IPS DF 6.9 (cell line): ENCODE measurements at regions not wholly inside any gene's neighbourhood (a gene's known extent, or its start where the extent isn't known, plus 50 kb on each side); places are given as distances from the start of the nearest gene placed in this dataset.

Source experiments
- DNase-seq: peaks from one replicate; pipeline ENCODE4 v3.0.0-alpha.2; 2013; ENCODE audit warnings: low read depth, low spot score
- H3K27ac ChIP-seq: one replicate; pipeline ENCODE4 v1.5.1; 2013; ENCODE audit warnings: low read length, control low read depth
- H3K27me3 ChIP-seq: 2 replicates; pipeline ENCODE4 v1.6.1; 2013; ENCODE audit warnings: mild to moderate bottlenecking, low read length; ENCODE audit not compliant: control insufficient read depth, insufficient read depth
- H3K36me3 ChIP-seq: 2 replicates; pipeline ENCODE4 v1.6.1; 2013; ENCODE audit warnings: low read length; ENCODE audit not compliant: control insufficient read depth, insufficient read depth
- H3K4me1 ChIP-seq: 2 replicates; pipeline ENCODE4 v1.6.1; 2013; ENCODE audit warnings: low read length; ENCODE audit not compliant: control insufficient read depth, insufficient read depth
- H3K4me3 ChIP-seq: 2 replicates; pipeline ENCODE4 v1.5.1; 2013; ENCODE audit warnings: mild to moderate bottlenecking, low read length
- H3K9me3 ChIP-seq: 2 replicates; pipeline ENCODE4 v1.6.1; 2013; ENCODE audit warnings: low read length, inconsistent platforms; ENCODE audit not compliant: control insufficient read depth, insufficient read depth
- WGBS: extraction: QIAGEN DNeasy Blood & Tissue Kit; methylation state at CpG from one replicate; pipeline ENCODE4 v1.1.7; 2013; ENCODE audit warnings: mixed read lengths, missing lambda C conversion rate; ENCODE audit not compliant: insufficient read length, insufficient coverage; 5-methylcytosine and 5-hydroxymethylcytosine counted together

DNA sequence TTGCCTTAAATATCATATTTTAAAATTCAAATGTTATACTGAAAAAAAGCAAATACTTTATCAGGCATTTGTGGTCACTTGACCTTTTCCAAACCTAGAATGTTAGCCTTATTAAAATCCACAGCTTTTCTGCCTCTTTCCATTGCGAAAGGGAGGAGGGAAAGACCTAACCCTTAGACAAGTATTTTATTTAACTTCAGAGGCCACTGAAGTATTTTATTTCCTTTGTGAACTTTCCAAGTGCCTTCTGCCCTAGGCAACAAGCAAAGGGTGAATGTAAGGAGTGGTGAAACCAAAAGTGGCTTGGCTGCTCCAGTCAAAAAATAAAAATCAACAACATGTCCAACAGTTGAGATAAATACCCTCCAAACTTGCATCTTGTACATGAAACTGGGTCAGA lies 376.1 kb downstream of the EFNA5 start:
- Histone ChIP-seq H3K4me1 (0 out of 2 replicates have a peak, but pooled peaks cover 1% of the 10 kb centered on the region), H3K27me3 (no peaks in the 10 kb centered on the region), H3K9me3 (no peaks in the 10 kb centered on the region), H3K27ac (no peak overlapping the region), H3K36me3 (no peaks in the 10 kb centered on the region), H3K4me3 (no peak overlapping the region)
- no peak for DNase-seq
- WGBS: no CpG with 5 or more reads among the region's 1 CpG

- Histone ChIP-seq H3K27me3 (no peaks in the 10 kb centered on the region), H3K27ac (no peak overlapping the region), H3K4me1 (0 out of 2 replicates have a peak, but pooled peaks cover 1% of the 10 kb centered on the region), H3K4me3 (no peak overlapping the region), H3K36me3 (no peaks in the 10 kb centered on the region), H3K9me3 (no peaks in the 10 kb centered on the region)
- no peak for DNase-seq
Observed at GRCh38 chr5:107294211-107294550, 376.6 kb downstream of the EFNA5 start.

DNA sequence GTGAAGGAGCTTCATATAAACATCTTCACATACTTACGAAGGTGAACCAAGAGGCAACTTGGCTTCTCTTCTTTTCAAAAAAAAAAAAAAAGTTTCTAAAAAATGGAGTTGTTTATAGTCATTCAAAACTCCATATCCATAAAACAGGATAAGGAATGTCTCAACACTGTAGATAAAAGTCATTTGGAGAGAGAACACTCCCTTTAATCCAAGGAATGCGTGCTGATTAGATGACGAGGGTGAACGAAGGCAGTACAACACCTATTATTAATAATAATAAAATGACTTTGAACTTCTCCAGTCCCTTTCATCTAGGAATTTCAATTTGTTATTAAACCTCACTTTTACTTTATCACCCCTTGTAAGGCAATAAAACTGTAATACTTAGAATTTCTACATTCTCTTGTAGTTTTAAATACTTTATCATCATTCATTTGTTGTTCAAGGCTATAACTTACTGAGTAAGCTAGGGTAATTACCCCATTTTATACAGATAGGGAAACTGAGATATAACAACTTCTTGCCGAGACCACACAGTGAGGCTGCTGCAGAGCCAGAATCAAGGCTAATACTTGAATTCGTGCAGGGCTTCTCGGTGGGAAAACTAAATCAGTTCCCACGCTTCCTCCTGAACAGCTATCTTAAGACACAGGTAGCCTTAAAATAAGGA lies 377.1 kb downstream of the EFNA5 start:
- no peaks in the 10 kb centered on the region for H3K9me3 ChIP-seq

DNA sequence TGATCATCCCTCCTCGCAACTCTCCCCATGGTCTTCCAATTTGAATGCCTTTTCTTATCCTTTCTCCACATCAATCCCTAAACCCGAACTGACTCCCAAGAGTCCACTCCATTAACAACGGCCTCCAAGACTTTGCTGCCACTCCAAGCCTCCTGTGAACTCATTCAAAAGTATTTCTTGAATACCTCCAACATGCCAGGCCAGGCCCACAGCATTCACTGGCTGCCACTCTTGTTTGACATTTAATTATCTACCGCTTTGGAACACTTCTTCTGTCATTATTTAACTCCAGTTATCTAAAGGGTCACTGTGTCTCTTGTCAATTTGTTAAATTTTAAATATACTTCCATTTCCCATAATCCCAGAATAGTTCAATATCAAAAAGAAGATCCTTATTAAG lies 378.9 kb downstream of the EFNA5 start:
- 100% methylated on average over 1 of the region's 4 CpGs for WGBS
- Histone ChIP-seq H3K27ac (no peak overlapping the region), H3K4me1 (0 out of 2 replicates have a peak, but pooled peaks cover 1% of the 10 kb centered on the region), H3K27me3 (no peaks in the 10 kb centered on the region), H3K9me3 (no peaks in the 10 kb centered on the region), H3K4me3 (no peak overlapping the region), H3K36me3 (no peaks in the 10 kb centered on the region)
- no peak for DNase-seq

More for the DNA sequence above, 377.1 kb downstream of the EFNA5 start:
- DNase-seq: no peak
- no CpG with 5 or more reads among the region's 8 CpGs for WGBS
- Histone ChIP-seq H3K27ac (no peak overlapping the region), H3K36me3 (no peaks in the 10 kb centered on the region), H3K27me3 (no peaks in the 10 kb centered on the region), H3K4me1 (0 out of 2 replicates have a peak, but pooled peaks cover 1% of the 10 kb centered on the region), H3K4me3 (no peak overlapping the region)

DNA sequence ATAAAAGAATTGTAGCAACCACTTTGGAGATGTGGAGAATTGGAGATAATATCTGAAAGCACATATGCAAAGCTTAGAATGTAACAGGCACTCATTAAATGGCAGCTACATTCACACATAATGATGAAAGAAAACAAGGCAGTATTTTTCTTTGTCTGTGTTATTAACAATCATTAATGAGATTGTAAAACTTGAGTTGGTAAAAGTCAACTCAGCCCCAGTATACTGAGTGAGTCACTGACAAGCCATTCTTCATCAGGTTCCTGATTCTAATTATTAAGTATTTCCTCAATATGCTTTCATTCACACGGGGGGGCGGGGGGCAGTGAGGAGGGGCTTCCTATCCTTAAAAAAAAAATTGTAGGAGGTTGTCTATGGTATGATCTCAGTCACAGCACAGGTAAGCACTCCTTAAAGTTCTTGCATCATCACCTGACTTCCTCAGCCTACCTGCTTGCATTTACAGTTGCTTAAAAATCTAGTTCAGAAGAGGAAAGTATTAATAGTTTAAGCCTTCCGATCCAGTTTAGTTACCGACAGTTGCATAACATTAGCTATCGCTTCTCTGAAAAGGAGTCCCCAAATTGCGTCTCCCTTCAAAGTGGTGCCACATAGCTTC lies 379.8 kb downstream of the EFNA5 start:
- Histone ChIP-seq H3K27ac (no peak overlapping the region), H3K4me3 (no peak overlapping the region), H3K36me3 (no peaks in the 10 kb centered on the region), H3K9me3 (no peaks in the 10 kb centered on the region), H3K27me3 (no peaks in the 10 kb centered on the region), H3K4me1 (no peaks in the 10 kb centered on the region)
- no CpG with 5 or more reads among the region's 6 CpGs for WGBS
- no peak for DNase-seq

- Histone ChIP-seq H3K4me1 (no peaks in the 10 kb centered on the region), H3K9me3 (no peaks in the 10 kb centered on the region), H3K4me3 (no peak overlapping the region), H3K27me3 (no peaks in the 10 kb centered on the region), H3K36me3 (no peaks in the 10 kb centered on the region), H3K27ac (no peak overlapping the region)
- 100% methylated on average over 1 of the region's 4 CpGs for WGBS
- DNase-seq: no peak
Observed at GRCh38 chr5:107289030-107289714, 381.6 kb downstream of the EFNA5 start.

DNA sequence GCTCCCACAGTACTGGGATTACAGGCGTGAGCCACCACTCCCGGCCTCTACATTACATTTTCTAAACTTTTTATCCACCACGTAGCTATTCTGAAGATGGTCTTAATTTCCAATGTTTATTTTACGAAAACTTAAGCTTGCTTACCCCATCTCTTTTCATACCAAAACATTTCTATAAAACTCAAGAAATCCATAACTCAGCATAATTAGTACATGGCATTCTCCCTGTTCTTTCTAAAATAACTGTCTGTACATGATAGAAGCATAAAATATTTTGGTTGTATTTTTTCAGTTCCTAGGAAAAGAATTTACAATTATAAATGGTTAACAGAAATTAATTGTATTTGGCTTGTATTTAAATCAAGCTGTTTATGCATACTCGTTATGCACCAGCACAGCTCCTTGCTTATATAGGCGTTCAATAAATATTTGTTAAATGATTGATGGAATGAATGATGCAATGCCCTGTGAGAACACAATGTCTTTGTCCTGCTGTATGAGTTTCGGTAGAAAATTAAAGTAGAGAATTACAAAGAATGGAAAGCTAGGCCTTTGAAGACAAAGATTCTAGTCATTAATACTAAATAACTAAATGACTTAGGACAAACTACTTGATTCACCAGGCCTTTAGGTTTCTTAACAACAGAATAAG lies 384.2 kb downstream of the EFNA5 start:
- Histone ChIP-seq H3K4me1 (no peaks in the 10 kb centered on the region), H3K9me3 (no peaks in the 10 kb centered on the region), H3K27me3 (no peaks in the 10 kb centered on the region), H3K36me3 (no peaks in the 10 kb centered on the region), H3K4me3 (no peak overlapping the region), H3K27ac (no peak overlapping the region)
- DNase-seq: no peak
- WGBS: 100% methylated on average over 2 of the region's 7 CpGs

DNA sequence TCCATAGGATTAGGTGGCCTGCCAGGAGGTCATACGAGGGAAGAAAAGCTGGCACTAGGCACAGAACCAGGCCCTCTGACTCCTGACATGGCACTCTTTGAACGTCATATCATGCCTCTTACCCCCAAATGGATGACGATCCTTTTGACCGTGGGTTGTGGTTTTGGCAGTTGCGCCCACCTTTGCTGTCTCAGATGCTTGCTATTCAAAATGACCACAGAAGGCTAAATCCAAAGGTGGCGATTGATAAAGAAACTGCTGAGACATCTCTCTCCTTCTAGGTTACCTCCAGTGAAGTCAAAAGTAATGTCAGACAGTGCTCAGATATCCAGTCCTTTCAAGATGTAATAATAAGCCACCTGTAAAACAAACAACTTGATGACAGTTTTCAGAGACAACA lies 385.0 kb downstream of the EFNA5 start:
- H3K27ac ChIP-seq: no peak overlapping the region
- no peaks in the 10 kb centered on the region for H3K27me3 ChIP-seq
- no peaks in the 10 kb centered on the region for H3K4me1 ChIP-seq
- H3K9me3 ChIP-seq: no peaks in the 10 kb centered on the region
- DNase-seq: no peak
- H3K36me3 ChIP-seq: no peaks in the 10 kb centered on the region
- no CpG with 5 or more reads among the region's 6 CpGs for WGBS
- no peak overlapping the region for H3K4me3 ChIP-seq

- Histone ChIP-seq H3K4me1 (no peaks in the 10 kb centered on the region), H3K36me3 (no peaks in the 10 kb centered on the region), H3K9me3 (no peaks in the 10 kb centered on the region), H3K27ac (no peak overlapping the region), H3K27me3 (no peaks in the 10 kb centered on the region), H3K4me3 (no peak overlapping the region)
- no peak for DNase-seq
- WGBS: no CpG with 5 or more reads among the region's 3 CpGs
Observed at GRCh38 chr5:107284822-107285525, 385.8 kb downstream of the EFNA5 start.

DNA sequence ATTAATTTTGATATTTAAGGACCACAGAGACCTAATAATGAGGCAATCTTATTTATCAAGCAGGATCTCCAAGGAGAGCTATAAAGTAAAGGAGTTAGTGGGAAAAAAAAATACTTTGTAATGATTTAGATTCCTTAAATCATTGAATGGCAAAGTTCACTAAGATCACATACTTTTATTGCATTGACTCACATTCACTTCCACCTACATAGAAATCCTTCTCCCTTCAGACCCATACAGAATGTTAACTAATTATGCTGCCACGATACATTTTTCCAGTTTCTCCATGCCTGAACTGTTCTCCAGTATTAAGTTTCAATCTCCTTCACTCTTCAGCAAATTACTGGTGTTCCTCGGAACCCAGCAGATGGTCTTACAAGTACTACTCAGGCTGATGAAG lies 388.7 kb downstream of the EFNA5 start:
- no CpG with 5 or more reads among the region's 2 CpGs for WGBS
- Histone ChIP-seq H3K4me1 (no peaks in the 10 kb centered on the region), H3K27me3 (no peaks in the 10 kb centered on the region), H3K27ac (no peak overlapping the region), H3K36me3 (no peaks in the 10 kb centered on the region), H3K9me3 (no peaks in the 10 kb centered on the region), H3K4me3 (no peak overlapping the region)
- DNase-seq: no peak
